Transverse colon (tissue), 4 donors: ENCODE measurements at regions not wholly inside any gene's neighbourhood (a gene's known extent, or its start where the extent isn't known, plus 50 kb on each side); places are given as distances from the start of the nearest gene placed in this dataset.
"Not testable (repeated sequence)": the region's sequence is repeated elsewhere in the genome, so short reads cannot be mapped to it uniquely, and the experiment has no call there.

ENCODE experiments used
- DNase-seq: peaks from one replicate; pipeline ENCODE4 v3.0.0-alpha.2; 2019
- H3K27ac ChIP-seq, 4 donors: fragments of 200-600 bp; sonication (generic); 2 replicates each; pipeline ENCODE4 v1.5.1; 2016 to 2018; ENCODE audit warnings: inconsistent platforms in 4 of 4
- H3K27me3 ChIP-seq: fragments of 200-600 bp; sonication (generic); 2 replicates; pipeline ENCODE4 v1.5.1; 2017; ENCODE audit warnings: inconsistent platforms
- H3K36me3 ChIP-seq, 4 donors: fragments of 200-600 bp; sonication (generic); 2 replicates each; pipeline ENCODE4 v1.5.1; 2017 to 2019; ENCODE audit warnings: inconsistent platforms in 4 of 4
- H3K4me1 ChIP-seq, 4 donors: fragments of 200-600 bp; sonication (generic); 2 replicates each; pipeline ENCODE4 v1.5.1; 2017 to 2020; ENCODE audit warnings: inconsistent platforms in 4 of 4
- H3K4me3 ChIP-seq, 4 donors: fragments of 200-600 bp; sonication (generic); 1 replicate in 1 of 4; 2 replicates in 3 of 4; pipeline versions ENCODE4 v1.5.1 to v1.6.1; 2017 to 2019; ENCODE audit warnings: inconsistent platforms in 4 of 4
- H3K9me3 ChIP-seq, 2 donors: fragments of 200-600 bp; sonication (generic); 2 replicates each; pipeline ENCODE4 v1.5.1; 2017 to 2019; ENCODE audit warnings: inconsistent platforms in 2 of 2
- WGBS, 2 donors: methylation state at CpG; one replicate each; pipeline ENCODE4 v1.1.5; 2018; ENCODE audit warnings: low coverage in 1 of 2; 5-methylcytosine and 5-hydroxymethylcytosine counted together
- in situ Hi-C, 4 donors: fragments of 200-750 bp; cut with MboI; loops; one replicate each; pipeline versions ENCODE4 v1.15.0 to v1.15.1; 2017; ENCODE audit warnings: low sequenced_read_pairs in 3 of 4, low pct_ligation_motif_present in 1 of 4, low pct_unique_long_range_greater_than_20kb in 1 of 4
- intact Hi-C: fragments of 100-400 bp; cut with DNase I; formaldehyde crosslinking; loops from one replicate; pipeline ENCODE4 v1.15.1; 2023; ENCODE audit warnings: low total_unique reads

- intact Hi-C loops, H3K27me3 ChIP-seq, H3K36me3 ChIP-seq, H3K4me3 ChIP-seq, H3K27ac ChIP-seq, in situ Hi-C loops, H3K4me1 ChIP-seq, DNase-seq: not testable (repeated sequence)
- 62 to 66% methylated on average over 6 of the region's 6 CpGs for WGBS, 2 donors
- peaks cover 26 to 27% of the 10 kb centered on the region in 2 donors for H3K9me3 ChIP-seq
Measured at GRCh38 chr21:9648947-9649720, 872.2 kb upstream of the TPTE start.

GRCh38 chr21:9652819-9653218 is 868.6 kb upstream of the TPTE start:
- WGBS, 2 donors = 47 to 53% methylated on average over 2 of the region's 2 CpGs
- DNase-seq, H3K27ac ChIP-seq, H3K4me1 ChIP-seq, intact Hi-C loops, in situ Hi-C loops, H3K27me3 ChIP-seq, H3K4me3 ChIP-seq, H3K36me3 ChIP-seq: not testable (repeated sequence)
- peaks cover 29 to 31% of the 10 kb centered on the region in 2 donors for H3K9me3 ChIP-seq

GRCh38 chr21:9655221-9655620 is 866.2 kb upstream of the TPTE start:
- H3K4me3 ChIP-seq, in situ Hi-C loops, H3K4me1 ChIP-seq, intact Hi-C loops, DNase-seq, H3K36me3 ChIP-seq, H3K27me3 ChIP-seq, H3K27ac ChIP-seq: not testable (repeated sequence)
- WGBS, 2 donors = 77 to 85% methylated on average over 4 of the region's 4 CpGs
- peaks cover 20 to 24% of the 10 kb centered on the region in 2 donors for H3K9me3 ChIP-seq

- H3K4me3 ChIP-seq, H3K27ac ChIP-seq, H3K4me1 ChIP-seq, H3K36me3 ChIP-seq, intact Hi-C loops, H3K27me3 ChIP-seq, DNase-seq, in situ Hi-C loops: not testable (repeated sequence)
- H3K9me3 ChIP-seq = peaks cover 20 to 24% of the 10 kb centered on the region in 2 donors
- WGBS, 2 donors = 68 to 81% methylated on average over 4 of the region's 4 CpGs
Measured at GRCh38 chr21:9656455-9656854, 864.9 kb upstream of the TPTE start.

GRCh38 chr21:9657779-9658178 is 863.6 kb upstream of the TPTE start:
- peaks cover 20 to 22% of the 10 kb centered on the region in 2 donors for H3K9me3 ChIP-seq
- DNase-seq, H3K4me3 ChIP-seq, H3K27ac ChIP-seq, H3K4me1 ChIP-seq, H3K36me3 ChIP-seq, in situ Hi-C loops, intact Hi-C loops, H3K27me3 ChIP-seq: not testable (repeated sequence)
- WGBS, 2 donors = 55% methylated on average over 5 of the region's 5 CpGs

GRCh38 chr21:9659877-9660276 is 861.5 kb upstream of the TPTE start:
- H3K4me3 ChIP-seq, H3K36me3 ChIP-seq, in situ Hi-C loops, H3K9me3 ChIP-seq, DNase-seq, H3K27me3 ChIP-seq, H3K27ac ChIP-seq, H3K4me1 ChIP-seq, intact Hi-C loops: not testable (repeated sequence)
- no CpG with 5 or more reads among the region's 17 CpGs for WGBS, 2 donors

GRCh38 chr21:9663914-9664729 is 857.3 kb upstream of the TPTE start:
- H3K27me3 ChIP-seq, in situ Hi-C loops, H3K27ac ChIP-seq, H3K4me3 ChIP-seq, DNase-seq, H3K9me3 ChIP-seq, H3K36me3 ChIP-seq, H3K4me1 ChIP-seq, intact Hi-C loops: not testable (repeated sequence)
- 91% methylated on average over 4 of the region's 18 CpGs; no CpG with 5 or more reads in 1 of the 2 donors for WGBS, 2 donors

GRCh38 chr21:9675811-9676210 is 845.6 kb upstream of the TPTE start:
- H3K27me3 ChIP-seq, H3K4me3 ChIP-seq, H3K4me1 ChIP-seq, H3K27ac ChIP-seq, in situ Hi-C loops, H3K36me3 ChIP-seq, DNase-seq, H3K9me3 ChIP-seq, intact Hi-C loops: not testable (repeated sequence)
- WGBS, 2 donors = 90 to 91% methylated on average over 6 to 7 of the region's 10 CpGs

- in situ Hi-C loops, DNase-seq: not testable (repeated sequence)
Measured at GRCh38 chr21:9679029-9679428, 842.4 kb upstream of the TPTE start.

GRCh38 chr21:9688945-9689344 is 832.4 kb upstream of the TPTE start:
- in situ Hi-C loops, H3K4me3 ChIP-seq, H3K27ac ChIP-seq, H3K36me3 ChIP-seq, DNase-seq, H3K4me1 ChIP-seq, H3K9me3 ChIP-seq, H3K27me3 ChIP-seq, intact Hi-C loops: not testable (repeated sequence)
- no CpG with 5 or more reads among the region's 14 CpGs for WGBS, 2 donors

More at GRCh38 chr21:9679029-9679428, 842.4 kb upstream of the TPTE start:
- H3K36me3 ChIP-seq, H3K27ac ChIP-seq, H3K27me3 ChIP-seq, intact Hi-C loops, H3K4me1 ChIP-seq, H3K9me3 ChIP-seq, H3K4me3 ChIP-seq: not testable (repeated sequence)
- 33% methylated on average over 3 of the region's 18 CpGs; no CpG with 5 or more reads in 1 of the 2 donors for WGBS, 2 donors
